A549 (cell line): ENCODE measurements at regions not wholly inside any gene's neighbourhood (a gene's known extent, or its start where the extent isn't known, plus 50 kb on each side); places are given as distances from the start of the nearest gene placed in this dataset.

Source experiments
- ATAC-seq, 2 experiments: fragments of 200-7000 bp in 1 of 2; fragments of >200 bp in 1 of 2; cut with Nextera tagmentation in 1 of 2; cut with Tn5 transposase in 1 of 2; 3 replicates each; pipeline versions ENCODE4 v1.8.0 to v1.9.1; 2018 to 2020; ENCODE audit warnings: mild to moderate bottlenecking in 1 of 2, moderate library complexity in 1 of 2
- CTCF ChIA-PET: fragments of 300-600 bp; sonication (Branson Sonifier 250); formaldehyde crosslinking; extraction: SDS; loops from one replicate; lab custom pipeline; 2021; ENCODE audit warnings: antibody characterized with exemption, inconsistent platforms; lab: Yijun Ruan, JAX
- POLR2A ChIA-PET: fragments of 350-600 bp; formaldehyde crosslinking; extraction: SDS; loops from one replicate; lab custom pipeline; 2021; ENCODE audit warnings: antibody characterized with exemption, inconsistent platforms; lab: Yijun Ruan, JAX
- DNase-seq, 2 experiments: peaks; one replicate each; pipeline versions ENCODE4 v3.0.0 to v3.0.0-alpha.2; 2011 to 2016; ENCODE audit warnings: low read depth in 1 of 2, low spot score in 1 of 2
- FAIRE-seq: peaks from 2 replicates; lab custom pipeline; 2011; peaks lifted over from hg19 to GRCh38; lab: Jason Lieb, UNC
- H3K27ac ChIP-seq, 2 experiments: fragments of >200 bp; sonication (Bioruptor Twin); formaldehyde crosslinking; 3 replicates each; pipeline ENCODE4 v1.5.1; 2016 to 2017
- H3K4me1 ChIP-seq: fragments of >200 bp; sonication (Bioruptor Twin); formaldehyde crosslinking; 3 replicates; pipeline ENCODE4 v1.6.1; 2016
- H3K4me2 ChIP-seq: fragments of >200 bp; sonication (Bioruptor Twin); formaldehyde crosslinking; 3 replicates; pipeline ENCODE4 v1.6.1; 2016
- H3K4me3 ChIP-seq: fragments of >200 bp; sonication (Bioruptor Twin); formaldehyde crosslinking; 3 replicates; pipeline ENCODE4 v1.5.1; 2016
- H3K9me3 ChIP-seq: fragments of >200 bp; sonication (Bioruptor Twin); formaldehyde crosslinking; 3 replicates; pipeline ENCODE4 v1.6.1; 2016
- ATOH8 ChIP-seq: fragments of 250-450 bp; sonication (Bioruptor Pico); IDR thresholded peaks from 2 replicates; pipeline ENCODE4 v1.5.0; 2020; ENCODE audit warnings: low read depth, mild to moderate bottlenecking, moderate library complexity
- CHD2 ChIP-seq: fragments of 150-350 bp; IDR thresholded peaks from 2 replicates; pipeline ENCODE4 v1.6.1; 2014; ENCODE audit warnings: low read length; ENCODE audit not compliant: partially characterized antibody
- EHMT2 ChIP-seq: fragments of 200-600 bp; sonication (generic); IDR thresholded peaks from 2 replicates; pipeline ENCODE4 v1.6.1; 2016; ENCODE audit warnings: antibody characterized with exemption, low read depth, mild to moderate bottlenecking, moderate library complexity
- ESRRA ChIP-seq: fragments of 150-350 bp; IDR thresholded peaks from 2 replicates; pipeline ENCODE4 v1.6.1; 2014; ENCODE audit warnings: mild to moderate bottlenecking, low read length, borderline replicate concordance
- HES2 ChIP-seq: fragments of >200 bp; sonication (Bioruptor Twin); formaldehyde crosslinking; IDR thresholded peaks from 2 replicates; pipeline ENCODE4 v1.6.1; 2016
- HEYL ChIP-seq: fragments of 250-450 bp; sonication (Bioruptor Pico); IDR thresholded peaks from 2 replicates; pipeline ENCODE4 v1.8.0; 2021; ENCODE audit warnings: mild to moderate bottlenecking, moderate library complexity
- HMGXB4 ChIP-seq: fragments of 250-450 bp; sonication (Bioruptor Pico); IDR thresholded peaks from 2 replicates; pipeline ENCODE4 v1.5.0; 2021; ENCODE audit warnings: mild to moderate bottlenecking, moderate library complexity, borderline replicate concordance
- HOXA7 ChIP-seq: fragments of 250-450 bp; sonication (Bioruptor Pico); IDR thresholded peaks from 2 replicates; pipeline ENCODE4 v1.5.0; 2020; ENCODE audit warnings: mild to moderate bottlenecking, moderate library complexity
- MAFK ChIP-seq: fragments of 450-650 bp; IDR thresholded peaks from 2 replicates; pipeline ENCODE4 v1.6.1; 2014; ENCODE audit not compliant: partially characterized antibody
- MYC ChIP-seq: IDR thresholded peaks from 2 replicates; pipeline ENCODE4 v1.6.1; 2012; ENCODE audit warnings: mild to moderate bottlenecking, inconsistent platforms, low read length, improper control_type of control experiment, borderline replicate concordance
- PHF8 ChIP-seq: fragments of 200-600 bp; sonication (generic); IDR thresholded peaks from 2 replicates; pipeline ENCODE4 v1.6.1; 2016; ENCODE audit warnings: low read depth, mild to moderate bottlenecking, antibody characterized with exemption, moderate library complexity, borderline replicate concordance
- POLR2A ChIP-seq: IDR thresholded peaks from 2 replicates; pipeline ENCODE4 v1.6.1; 2012; ENCODE audit warnings: mild to moderate bottlenecking, low read length
- RAD21 ChIP-seq, 2 experiments: fragments of >200 bp in 1 of 2; sonication (Bioruptor Twin) in 1 of 2; formaldehyde crosslinking in 1 of 2; IDR thresholded peaks in 1 of 2; conservative IDR thresholded peaks in 1 of 2; 2 replicates in 1 of 2; 3 replicates in 1 of 2; pipeline ENCODE4 v1.6.1; 2012 to 2018; ENCODE audit warnings: inconsistent platforms in 1 of 2
- RARB ChIP-seq: fragments of 250-450 bp; sonication (Bioruptor Pico); IDR thresholded peaks from 2 replicates; pipeline ENCODE4 v1.8.0; 2021; ENCODE audit warnings: mild to moderate bottlenecking, moderate library complexity
- REST ChIP-seq: fragments of 200-600 bp; sonication (generic); IDR thresholded peaks from 2 replicates; pipeline ENCODE4 v1.6.1; 2016; ENCODE audit warnings: antibody characterized with exemption, mild to moderate bottlenecking, moderate library complexity
- RFX5 ChIP-seq: fragments of 450-650 bp; IDR thresholded peaks from 2 replicates; pipeline ENCODE4 v1.7.1; 2014; ENCODE audit warnings: antibody characterized with exemption, mild to moderate bottlenecking, moderate library complexity
- RNF2 ChIP-seq: fragments of 200-600 bp; sonication (generic); IDR thresholded peaks from 2 replicates; pipeline ENCODE4 v1.6.1; 2016; ENCODE audit warnings: low read depth, mild to moderate bottlenecking, antibody characterized with exemption, moderate library complexity, borderline replicate concordance
- SMC3 ChIP-seq: fragments of >200 bp; sonication (Bioruptor Twin); formaldehyde crosslinking; IDR thresholded peaks from 3 replicates; pipeline ENCODE4 v1.6.1; 2018; ENCODE audit warnings: inconsistent platforms
- TFCP2L1 ChIP-seq: fragments of 250-450 bp; sonication (Bioruptor Pico); IDR thresholded peaks from 2 replicates; pipeline ENCODE4 v1.5.0; 2021; ENCODE audit warnings: mild to moderate bottlenecking
- TP53 ChIP-seq: fragments of 250-450 bp; sonication (Bioruptor Pico); IDR thresholded peaks from 2 replicates; pipeline ENCODE4 v1.5.0; 2021; ENCODE audit warnings: mild to moderate bottlenecking, moderate library complexity
- USF2 ChIP-seq: fragments of 450-650 bp; IDR thresholded peaks from 2 replicates; pipeline ENCODE4 v1.6.1; 2014; ENCODE audit warnings: antibody characterized with exemption
- ZFP36 ChIP-seq: fragments of 450-650 bp; IDR thresholded peaks from 2 replicates; pipeline ENCODE4 v1.6.1; 2014; ENCODE audit warnings: borderline replicate concordance; ENCODE audit not compliant: partially characterized antibody
- ZSCAN20 ChIP-seq: fragments of 250-450 bp; sonication (Bioruptor Pico); IDR thresholded peaks from 2 replicates; pipeline ENCODE4 v1.8.0; 2022; ENCODE audit warnings: mild to moderate bottlenecking, moderate library complexity
- WGBS: methylation state at CpG from one replicate; pipeline ENCODE4 v1.1.6; 2017; ENCODE audit errors: missing lambda C conversion rate; 5-methylcytosine and 5-hydroxymethylcytosine counted together

GRCh38 chr11:71336176-71336995 lies 84.0 kb upstream of the SHANK2 start:
- Histone ChIP-seq H3K27ac (no peak overlapping the region), H3K9me3 (peaks cover 20% of the 10 kb centered on the region), H3K4me2 (no peak overlapping the region), H3K4me1 (no peaks in the 10 kb centered on the region), H3K4me3 (no peak overlapping the region)
- DNase-seq: peak in 1 of 2 experiments; percentile 10
- ATAC-seq: peak in 1 of 2 experiments; percentile 18; a peak in 1 of 6 replicates
- WGBS: 41% methylated on average over 9 of the region's 9 CpGs
- no peak for FAIRE-seq
- CTCF ChIA-PET: interaction anchor here (1.5 to 7.4 kb wide), 4 partner anchors 7 to 85 kb away, joined by 3 to 42 read pairs (median 10); partner anchors contain the start of gene SHANK2
- TF ChIP-seq TP53 (CRISPR knock-in tag) (no peak), RAD21 (conservative IDR thresholded peaks at IDR 0.05 in 1 of 2, IDR thresholded peaks at IDR 0.05 in 1 of 2) (no peak), RARB (no peak), REST (no peak), ZSCAN20 (no peak), ZFP36 (no peak), HES2 (no peak), EHMT2 (no peak), POLR2A (no peak)
- POLR2A ChIA-PET: no interaction called here

- H3K9me3 ChIP-seq: peaks cover 20% of the 10 kb centered on the region
- CTCF ChIA-PET: interaction anchor here (1.4 to 7.4 kb wide), 5 partner anchors 8 to 415 kb away, joined by 3 to 42 read pairs (median 6); partner anchors contain the start of gene SHANK2
- H3K27ac ChIP-seq: no peak overlapping the region
- WGBS: 0% methylated on average over 1 of the region's 1 CpG
- no peak overlapping the region for H3K4me3 ChIP-seq
- H3K4me2 ChIP-seq: no peak overlapping the region
- FAIRE-seq (no peak), DNase-seq (no peak), ATAC-seq (peak in 1 of 2 experiments; percentile 23; a peak in 1 of 6 replicates)
- POLR2A ChIA-PET: no interaction called here
- H3K4me1 ChIP-seq: no peaks in the 10 kb centered on the region
- TF ChIP-seq CHD2 (no peak), MAFK (no peak), ATOH8 (CRISPR knock-in tag) (no peak)
Observed at GRCh38 chr11:71335371-71335770, 83.0 kb upstream of the SHANK2 start.

- ATAC-seq (no peak), DNase-seq (no peak), FAIRE-seq (no peak)
- no peak overlapping the region for H3K4me2 ChIP-seq
- no peaks in the 10 kb centered on the region for H3K4me1 ChIP-seq
- H3K4me3 ChIP-seq: no peak overlapping the region
- H3K27ac ChIP-seq: no peak overlapping the region
- WGBS: no CpG with 5 or more reads among the region's 1 CpG
- ChIA-PET CTCF (interaction anchor here (1.5 to 7.4 kb wide), 3 partner anchors 9 to 247 kb away, joined by 4 to 42 read pairs (median 13); partner anchors contain the start of gene SHANK2), POLR2A (no interaction called here)
- peaks cover 20% of the 10 kb centered on the region for H3K9me3 ChIP-seq
- no peak for TF ChIP-seq PHF8
- no peak for TF ChIP-seq RNF2
- no peak for TF ChIP-seq ZSCAN20
- TF ChIP-seq RFX5: no peak
- TF ChIP-seq MYC: no peak
- no peak for TF ChIP-seq HOXA7
- TF ChIP-seq ATOH8 (CRISPR knock-in tag): no peak
- TF ChIP-seq USF2: no peak
- no peak for TF ChIP-seq HEYL (CRISPR knock-in tag)
- no peak for TF ChIP-seq SMC3
- no peak for TF ChIP-seq TFCP2L1 (CRISPR knock-in tag)
- TF ChIP-seq ESRRA: no peak
- no peak for TF ChIP-seq HMGXB4 (CRISPR knock-in tag)
Observed at GRCh38 chr11:71334191-71334590, 81.8 kb upstream of the SHANK2 start.
